Lung (tissue), 11 donors: ENCODE measurements at regions not wholly inside any gene's neighbourhood (a gene's known extent, or its start where the extent isn't known, plus 50 kb on each side); places are given as distances from the start of the nearest gene placed in this dataset.

Experiments
- ATAC-seq: fragments of 200-7000 bp; cut with Tn5 transposase; one replicate; pipeline ENCODE4 v1.9.1; 2020; ENCODE audit warnings: moderate number of reproducible peaks; ENCODE audit not compliant: insufficient read depth, low FRiP score
- DNase-seq, 3 donors: peaks; one replicate each; pipeline ENCODE4 v3.0.0-alpha.2; 2013 to 2017
- H3K27ac ChIP-seq, 2 donors: one replicate each; pipeline ENCODE4 v1.5.1; 2013; ENCODE audit warnings: mild to moderate bottlenecking in 2 of 2, moderate library complexity in 2 of 2, control low read depth in 1 of 2, inconsistent platforms in 1 of 2, low read depth in 1 of 2, low read length in 1 of 2
- H3K27me3 ChIP-seq, 3 donors: one replicate each; pipeline ENCODE4 v1.5.1; 2013; ENCODE audit warnings: low read length in 2 of 3; ENCODE audit not compliant: control insufficient read depth in 3 of 3, insufficient read depth in 3 of 3
- H3K36me3 ChIP-seq, 4 donors: one replicate each; pipeline ENCODE4 v1.5.1; 2013; ENCODE audit warnings: low read length in 4 of 4, mild to moderate bottlenecking in 1 of 4, moderate library complexity in 1 of 4; ENCODE audit not compliant: control insufficient read depth in 4 of 4, insufficient read depth in 4 of 4
- H3K4me1 ChIP-seq, 5 donors: one replicate each; pipeline ENCODE4 v1.5.1; 2013; ENCODE audit warnings: low read length in 5 of 5, mild to moderate bottlenecking in 2 of 5, moderate library complexity in 1 of 5; ENCODE audit not compliant: control insufficient read depth in 5 of 5, insufficient read depth in 5 of 5
- H3K4me3 ChIP-seq: one replicate; pipeline ENCODE4 v1.5.1; 2013; ENCODE audit warnings: mild to moderate bottlenecking, control low read depth, moderate library complexity
- H3K9ac ChIP-seq, 2 donors: one replicate each; pipeline ENCODE4 v1.5.1; 2013; ENCODE audit warnings: low read length in 2 of 2, control low read depth in 1 of 2; ENCODE audit not compliant: insufficient read depth in 1 of 2
- H3K9me3 ChIP-seq, 4 donors: one replicate each; pipeline ENCODE4 v1.5.1; 2013; ENCODE audit warnings: low read length in 3 of 4, mild to moderate bottlenecking in 1 of 4, moderate library complexity in 1 of 4; ENCODE audit not compliant: control insufficient read depth in 4 of 4, insufficient read depth in 3 of 4
- WGBS, 2 donors: extraction: QIAGEN DNeasy Blood & Tissue Kit; methylation state at CpG; one replicate each; pipeline ENCODE4 v1.1.7; 2013; 5-methylcytosine and 5-hydroxymethylcytosine counted together
- TF ChIP-seq, protein P1 (sequence below): IDR thresholded peaks from 2 replicates; pipeline ENCODE4 v1.5.1; 2012; ENCODE audit warnings: mild to moderate bottlenecking; ENCODE audit errors: control extremely low read depth, extremely low read depth
- donor health status: control.
- donor health status: control.
- donor health status: Bipolar disorder and iron deficiency.
- donor health status: healthy.
- donor health status: DM: yes; HTN: yes; CAD: no.

DNA sequence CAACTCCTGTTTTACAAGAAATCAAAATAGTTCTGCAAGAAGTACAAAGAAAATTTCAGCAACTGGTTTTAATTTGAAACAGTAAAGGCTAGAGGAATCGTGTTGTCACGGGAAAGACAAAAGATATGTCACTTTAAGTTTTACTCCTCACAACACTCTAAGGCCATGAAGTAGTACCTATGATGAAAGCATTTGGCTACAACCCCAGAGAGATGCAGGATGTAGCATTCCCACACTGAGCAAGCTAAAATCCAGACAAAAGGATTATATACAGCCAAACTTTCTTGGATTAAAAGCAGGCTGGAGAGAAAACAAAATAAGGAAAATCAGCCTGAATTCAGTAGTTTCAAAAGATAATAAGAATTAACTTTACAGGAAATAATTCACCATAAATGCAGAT, 245.5 kb upstream of the STEAP1 start:
- WGBS, 2 donors = 49 to 72% methylated on average over 2 of the region's 2 CpGs
- DNase-seq (peak in 1 of 3 donors; percentile 49), ATAC-seq (no peak)
- peaks cover 0 to 3% (median 0%) of the 10 kb centered on the region in 5 donors for H3K4me1 ChIP-seq
- H3K36me3 ChIP-seq = no peaks in the 10 kb centered on the region
- no peaks in the 10 kb centered on the region for H3K27me3 ChIP-seq
- no peak overlapping the region for H3K27ac ChIP-seq
- H3K9ac ChIP-seq = no peak overlapping the region
- TF ChIP-seq, protein P1, sequence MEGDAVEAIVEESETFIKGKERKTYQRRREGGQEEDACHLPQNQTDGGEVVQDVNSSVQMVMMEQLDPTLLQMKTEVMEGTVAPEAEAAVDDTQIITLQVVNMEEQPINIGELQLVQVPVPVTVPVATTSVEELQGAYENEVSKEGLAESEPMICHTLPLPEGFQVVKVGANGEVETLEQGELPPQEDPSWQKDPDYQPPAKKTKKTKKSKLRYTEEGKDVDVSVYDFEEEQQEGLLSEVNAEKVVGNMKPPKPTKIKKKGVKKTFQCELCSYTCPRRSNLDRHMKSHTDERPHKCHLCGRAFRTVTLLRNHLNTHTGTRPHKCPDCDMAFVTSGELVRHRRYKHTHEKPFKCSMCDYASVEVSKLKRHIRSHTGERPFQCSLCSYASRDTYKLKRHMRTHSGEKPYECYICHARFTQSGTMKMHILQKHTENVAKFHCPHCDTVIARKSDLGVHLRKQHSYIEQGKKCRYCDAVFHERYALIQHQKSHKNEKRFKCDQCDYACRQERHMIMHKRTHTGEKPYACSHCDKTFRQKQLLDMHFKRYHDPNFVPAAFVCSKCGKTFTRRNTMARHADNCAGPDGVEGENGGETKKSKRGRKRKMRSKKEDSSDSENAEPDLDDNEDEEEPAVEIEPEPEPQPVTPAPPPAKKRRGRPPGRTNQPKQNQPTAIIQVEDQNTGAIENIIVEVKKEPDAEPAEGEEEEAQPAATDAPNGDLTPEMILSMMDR = no peak
- no peak overlapping the region for H3K4me3 ChIP-seq
- H3K9me3 ChIP-seq = no peaks in the 10 kb centered on the region

DNA sequence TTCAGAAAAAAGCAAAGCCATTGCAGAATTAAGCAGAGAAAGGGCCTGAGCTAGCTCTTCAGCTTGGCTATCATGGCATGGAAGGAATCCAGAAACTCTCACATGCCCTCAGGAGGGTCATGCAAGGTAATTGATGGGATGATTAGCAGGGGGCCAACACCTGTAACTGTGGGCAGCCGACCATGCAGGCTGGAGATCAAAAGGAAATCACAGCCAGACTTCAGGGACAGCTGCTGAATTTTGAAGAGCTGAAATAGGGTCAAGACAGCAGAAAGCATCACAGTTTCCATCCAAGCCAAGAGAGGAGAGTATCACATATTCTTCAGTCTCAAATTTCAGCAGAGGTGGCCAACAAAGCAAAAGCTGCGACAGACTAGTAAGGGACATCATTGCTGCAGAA, 239.6 kb upstream of the STEAP1 start:
- Histone ChIP-seq H3K4me1 (peaks cover 0 to 4% (median 0%) of the 10 kb centered on the region in 5 donors), H3K9ac (no peak overlapping the region), H3K9me3 (no peaks in the 10 kb centered on the region), H3K4me3 (no peak overlapping the region), H3K36me3 (no peaks in the 10 kb centered on the region), H3K27me3 (no peaks in the 10 kb centered on the region), H3K27ac (no peak overlapping the region)
- peak in 2 of 3 donors; percentile 46 to 51 for DNase-seq
- TF ChIP-seq, protein P1 = no peak
- WGBS, 2 donors = 27 to 66% methylated on average over 2 of the region's 2 CpGs
- ATAC-seq = no peak

DNA sequence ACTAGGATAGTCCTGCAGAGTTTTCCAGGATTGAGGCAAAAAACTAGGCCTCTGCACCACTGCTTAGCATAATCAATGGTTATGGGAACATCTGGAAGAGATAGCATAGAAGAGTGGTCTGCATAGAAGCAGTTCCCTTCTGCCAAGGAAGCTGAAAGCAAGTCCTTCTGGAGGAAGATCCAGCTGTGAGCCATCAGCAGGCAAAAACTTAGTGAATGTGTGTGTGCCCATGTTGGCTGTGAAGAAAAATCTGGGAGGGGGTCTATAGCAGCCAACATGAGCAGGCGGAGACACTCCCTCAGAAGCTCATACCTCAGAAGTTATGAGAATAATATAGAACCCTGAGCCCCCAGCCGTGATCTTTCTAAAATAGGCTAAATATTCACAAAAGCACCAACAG, 228.1 kb upstream of the STEAP1 start:
- H3K4me1 ChIP-seq = peaks cover 0 to 14% (median 0%) of the 10 kb centered on the region in 5 donors
- H3K9me3 ChIP-seq = no peaks in the 10 kb centered on the region
- H3K4me3 ChIP-seq = no peak overlapping the region
- TF ChIP-seq, protein P1 = no peak
- WGBS, 2 donors = 40 to 81% methylated on average over 2 of the region's 2 CpGs
- no peak for ATAC-seq
- no peak overlapping the region for H3K27ac ChIP-seq
- DNase-seq = peak; percentile 68 to 87 (median 79)
- H3K27me3 ChIP-seq = no peaks in the 10 kb centered on the region
- no peaks in the 10 kb centered on the region for H3K36me3 ChIP-seq
- no peak overlapping the region for H3K9ac ChIP-seq

DNA sequence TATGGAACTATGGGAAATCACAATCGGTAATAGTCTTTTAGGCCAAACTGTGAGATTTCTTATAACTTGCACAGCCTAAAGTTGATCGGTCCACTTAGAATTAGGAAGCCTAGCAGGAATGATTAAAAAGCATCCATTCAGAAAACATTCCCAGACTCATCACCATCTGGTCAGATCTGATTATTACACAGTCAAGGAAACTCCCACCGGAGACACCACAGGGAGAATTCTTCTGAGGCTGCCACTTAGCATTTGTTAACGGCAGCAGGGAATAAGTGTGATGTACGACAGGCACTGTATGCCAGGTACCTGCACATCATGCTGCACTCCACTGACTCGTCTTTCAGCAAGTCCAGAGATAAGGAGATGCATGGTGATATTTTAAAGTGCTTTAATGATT, 227.6 kb upstream of the STEAP1 start:
- H3K4me3 ChIP-seq = no peak overlapping the region
- TF ChIP-seq, protein P1 = no peak
- H3K36me3 ChIP-seq = no peaks in the 10 kb centered on the region
- H3K27ac ChIP-seq = no peak overlapping the region
- H3K4me1 ChIP-seq = peaks cover 0 to 14% (median 0%) of the 10 kb centered on the region in 5 donors
- no peak overlapping the region for H3K9ac ChIP-seq
- no peaks in the 10 kb centered on the region for H3K9me3 ChIP-seq
- WGBS, 2 donors = 68 to 71% methylated on average over 6 of the region's 6 CpGs
- ATAC-seq (no peak), DNase-seq (no peak)
- H3K27me3 ChIP-seq = no peaks in the 10 kb centered on the region
